AG04449 (cell line): ENCODE measurements at regions not wholly inside any gene's neighbourhood (a gene's known extent, or its start where the extent isn't known, plus 50 kb on each side); places are given as distances from the start of the nearest gene placed in this dataset.
"Not testable (repeated sequence)": the region's sequence is repeated elsewhere in the genome, so short reads cannot be mapped to it uniquely, and the experiment has no call there.

Source experiments
- CTCF ChIA-PET: fragments of 350-600 bp; formaldehyde crosslinking; extraction: SDS; loops from one replicate; lab custom pipeline; 2021; ENCODE audit warnings: antibody characterized with exemption; lab: Yijun Ruan, JAX
- POLR2A ChIA-PET: fragments of 400-600, 350-600 bp; formaldehyde crosslinking; extraction: SDS; loops from one replicate; lab custom pipeline; 2020; ENCODE audit warnings: antibody characterized with exemption, inconsistent platforms; lab: Yijun Ruan, JAX
- DNase-seq: peaks from one replicate; pipeline ENCODE4 v3.0.0-alpha.2; 2010; ENCODE audit warnings: low read depth, low spot score
- H3K4me3 ChIP-seq: 2 replicates; pipeline ENCODE4 v1.5.1; 2011; ENCODE audit warnings: low read depth, mild to moderate bottlenecking, control low read depth, low read length
- CTCF ChIP-seq: IDR thresholded peaks from one replicate; pipeline ENCODE4 v1.5.1; 2011; ENCODE audit warnings: mild to moderate bottlenecking, moderate library complexity, low read length, control low read depth, inconsistent platforms; ENCODE audit not compliant: insufficient read depth; ENCODE audit errors: missing control alignments

GRCh38 chr2:156959481-156959880 is 298.0 kb upstream of the GALNT5 start:
- no peak for TF ChIP-seq CTCF
- no peak for DNase-seq
- H3K4me3 ChIP-seq, result no peak overlapping the region
- CTCF ChIA-PET, result no interaction called here
- POLR2A ChIA-PET, result no interaction called here

- TF ChIP-seq CTCF, result no peak
- POLR2A ChIA-PET, result no interaction called here
- no peak for DNase-seq
- no peak overlapping the region for H3K4me3 ChIP-seq
- CTCF ChIA-PET, result no interaction called here
Observed at GRCh38 chr2:156982615-156983014, 274.9 kb upstream of the GALNT5 start.

GRCh38 chr2:156986339-156986988 is 271.0 kb upstream of the GALNT5 start:
- no peak for DNase-seq
- no peak overlapping the region for H3K4me3 ChIP-seq
- ChIA-PET CTCF (no interaction called here), POLR2A (no interaction called here)
- TF ChIP-seq CTCF, result no peak

GRCh38 chr2:156999661-157000060 is 257.8 kb upstream of the GALNT5 start:
- POLR2A ChIA-PET, result no interaction called here
- no peak overlapping the region for H3K4me3 ChIP-seq
- CTCF ChIA-PET, result no interaction called here
- DNase-seq, result no peak
- no peak for TF ChIP-seq CTCF

- POLR2A ChIA-PET, result no interaction called here
- no peak for DNase-seq
- TF ChIP-seq CTCF, result no peak
- no peak overlapping the region for H3K4me3 ChIP-seq
- CTCF ChIA-PET, result no interaction called here
Observed at GRCh38 chr2:157004789-157005188, 252.7 kb upstream of the GALNT5 start.

- no peak for DNase-seq
- no peak for TF ChIP-seq CTCF
- ChIA-PET POLR2A (no interaction called here), CTCF (no interaction called here)
- no peak overlapping the region for H3K4me3 ChIP-seq
Observed at GRCh38 chr2:157015015-157015575, 242.4 kb upstream of the GALNT5 start.

- H3K4me3 ChIP-seq, DNase-seq, POLR2A ChIA-PET, CTCF ChIA-PET: not testable (repeated sequence)
Observed at GRCh38 chr2:157023264-157023663, 234.2 kb upstream of the GALNT5 start.
